B cell (primary cell): ENCODE measurements at regions not wholly inside any gene's neighbourhood (a gene's known extent, or its start where the extent isn't known, plus 50 kb on each side); places are given as distances from the start of the nearest gene placed in this dataset.

Experiments used
- ATAC-seq: fragments of 200-7000 bp; cut with Tn5 transposase; one replicate; pipeline ENCODE4 v1.10.0; 2021; ENCODE audit warnings: low read depth, mild to moderate bottlenecking, moderate number of reproducible peaks, moderate library complexity
- CTCF ChIA-PET: fragments of 350-600 bp; sonication (Branson Sonifier 250); formaldehyde crosslinking; loops from one replicate; lab custom pipeline; 2021; ENCODE audit warnings: antibody characterized with exemption, inconsistent platforms; lab: Charles Lee
- POLR2A ChIA-PET: fragments of 350-600 bp; sonication (Branson Sonifier 250); formaldehyde crosslinking; loops from one replicate; lab custom pipeline; 2021; ENCODE audit warnings: antibody characterized with exemption; lab: Charles Lee
- DNase-seq: peaks from one replicate; pipeline ENCODE4 v3.0.0; 2013
- H2AFZ ChIP-seq: 2 replicates; pipeline ENCODE4 v1.6.1; 2012; ENCODE audit warnings: mild to moderate bottlenecking, low read depth, low read length; ENCODE audit not compliant: insufficient read depth, poor library complexity, severe bottlenecking
- H3K27ac ChIP-seq, 2 donors: 1 replicate in 1 of 2; 2 replicates in 1 of 2; pipeline ENCODE4 v1.5.1; 2012 to 2013; ENCODE audit warnings: low read length in 2 of 2, mild to moderate bottlenecking in 2 of 2, moderate library complexity in 1 of 2
- H3K27me3 ChIP-seq, 4 experiments: fragments of 200-600 bp in 1 of 4; sonication (generic) in 1 of 4; replicated peaks in 1 of 4; 1 replicate in 2 of 4; 2 replicates in 2 of 4; pipeline versions ENCODE4 v1.6.1 to v1.7.0; 2013 to 2016; ENCODE audit warnings: low read length in 3 of 4, mild to moderate bottlenecking in 2 of 4, mixed read lengths in 1 of 4, moderate library complexity in 1 of 4; ENCODE audit not compliant: insufficient read depth in 4 of 4, control insufficient read depth in 3 of 4; ENCODE audit errors: control extremely low read depth in 1 of 4
- H3K36me3 ChIP-seq, 2 experiments: replicated peaks in 1 of 2; 1 replicate in 1 of 2; 2 replicates in 1 of 2; pipeline versions ENCODE4 v1.6.1 to v1.7.1; 2013; ENCODE audit warnings: low read length in 1 of 2; ENCODE audit not compliant: insufficient read depth in 2 of 2, control insufficient read depth in 1 of 2; ENCODE audit errors: control extremely low read depth in 1 of 2, extremely low read depth in 1 of 2
- H3K4me1 ChIP-seq, 2 donors: fragments of 200-600 bp in 1 of 2; sonication (generic) in 1 of 2; 1 replicate in 1 of 2; 2 replicates in 1 of 2; pipeline versions ENCODE4 v1.5.1 to v1.6.1; 2013 to 2017; ENCODE audit warnings: low read length in 2 of 2; ENCODE audit not compliant: control insufficient read depth in 2 of 2, insufficient read depth in 2 of 2
- H3K4me2 ChIP-seq: replicated peaks from 2 replicates; pipeline ENCODE3; 2012; ENCODE audit warnings: mild to moderate bottlenecking, low read depth, low read length; ENCODE audit not compliant: poor library complexity, severe bottlenecking
- H3K4me3 ChIP-seq, 5 experiments: fragments of 200-600 bp in 1 of 5; sonication (generic) in 1 of 5; 1 replicate in 3 of 5; 2 replicates in 2 of 5; pipeline versions ENCODE4 v1.5.1 to v1.7.0; 2011 to 2016; ENCODE audit warnings: low read length in 4 of 5, mild to moderate bottlenecking in 4 of 5, low read depth in 2 of 5, control low read depth in 1 of 5, moderate library complexity in 1 of 5; ENCODE audit not compliant: insufficient read depth in 1 of 5; ENCODE audit errors: control extremely low read depth in 1 of 5, extremely low read depth in 1 of 5
- H3K79me2 ChIP-seq: fragments of 200-600 bp; sonication (generic); one replicate; pipeline ENCODE4 v1.6.0; 2016; ENCODE audit warnings: low read length; ENCODE audit not compliant: control insufficient read depth, insufficient read depth
- H3K9ac ChIP-seq: fragments of 200-600 bp; sonication (generic); 2 replicates; pipeline ENCODE4 v1.6.1; 2017; ENCODE audit warnings: mild to moderate bottlenecking, low read length, moderate library complexity
- H3K9me3 ChIP-seq, 3 donors: one replicate each; pipeline versions ENCODE4 v1.6.1 to v1.7.1; 2013; ENCODE audit warnings: low read length in 2 of 3; ENCODE audit not compliant: control insufficient read depth in 2 of 3, insufficient read depth in 1 of 3; ENCODE audit errors: control extremely low read depth in 1 of 3
- H4K20me1 ChIP-seq: 2 replicates; pipeline ENCODE4 v1.6.0; 2012; ENCODE audit warnings: mild to moderate bottlenecking, low read length; ENCODE audit not compliant: insufficient read depth, control insufficient read depth, poor library complexity, severe bottlenecking
- H3K27ac Mint-ChIP-seq: one replicate; pipeline ENCODE4 v1.8.0; 2021; ENCODE audit warnings: mixed read lengths
- H3K27me3 Mint-ChIP-seq: one replicate; pipeline ENCODE4 v1.8.0; 2021; ENCODE audit warnings: mixed read lengths
- H3K4me1 Mint-ChIP-seq: one replicate; pipeline ENCODE4 v1.8.0; 2021; ENCODE audit warnings: mixed read lengths
- H3K4me3 Mint-ChIP-seq: one replicate; pipeline ENCODE4 v1.8.0; 2021; ENCODE audit warnings: mixed read lengths
- H3K9me3 Mint-ChIP-seq: one replicate; pipeline ENCODE4 v1.8.0; 2022; ENCODE audit warnings: mixed read lengths; ENCODE audit not compliant: insufficient read depth
- EZH2 ChIP-seq: IDR thresholded peaks from 2 replicates; pipeline ENCODE4 v1.6.1; 2012; ENCODE audit warnings: borderline replicate concordance, low read depth, mild to moderate bottlenecking, moderate library complexity, low read length; ENCODE audit not compliant: insufficient read depth, poor library complexity, severe bottlenecking
- WGBS: methylation state at CpG from one replicate; pipeline ENCODE4 v1.1.5; 2013; ENCODE audit warnings: missing lambda C conversion rate; ENCODE audit not compliant: insufficient coverage; 5-methylcytosine and 5-hydroxymethylcytosine counted together
- intact Hi-C: fragments of 100-400 bp; cut with micrococcal nuclease; formaldehyde crosslinking; loops from one replicate; pipeline ENCODE4 v1.10.0; 2022
- TF ChIP-seq, protein P1 (sequence below): fragments of 200-600 bp; IDR thresholded peaks from one replicate; pipeline ENCODE4 v1.8.0; 2022; ENCODE audit warnings: antibody characterized with exemption, mild to moderate bottlenecking

DNA sequence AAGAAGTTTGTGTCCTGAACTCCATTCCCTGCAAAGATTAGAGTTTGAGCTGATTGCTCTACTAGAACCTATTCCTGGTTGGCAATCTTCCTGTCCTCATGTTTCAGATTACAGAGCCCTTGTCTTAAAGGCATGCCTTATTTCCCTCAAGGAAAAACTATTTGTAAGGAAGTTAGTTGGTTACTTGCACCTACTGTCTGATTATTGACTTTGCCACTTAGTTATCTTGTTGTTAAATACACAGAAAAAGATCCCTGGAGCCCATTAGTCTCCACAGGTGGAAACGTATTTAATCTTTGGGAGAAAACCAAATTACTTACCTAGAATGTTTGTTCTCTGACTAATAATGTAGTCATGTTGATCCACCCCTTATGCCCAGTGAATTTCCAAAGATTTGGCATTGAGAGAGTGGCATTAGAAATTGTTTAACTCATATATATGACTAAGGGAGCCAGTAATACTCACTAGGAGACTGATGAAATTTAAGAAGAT, 132.3 kb upstream of the ELL2 start:
- H3K27me3 Mint-ChIP-seq: no peaks in the 10 kb centered on the region
- Histone ChIP-seq H3K36me3 (no peaks in the 10 kb centered on the region), H4K20me1 (no peaks in the 10 kb centered on the region), H3K27ac (no peak overlapping the region), H2AFZ (no peak overlapping the region), H3K9ac (no peak overlapping the region), H3K27me3 (no peaks in the 10 kb centered on the region), H3K4me2 (no peak overlapping the region), H3K9me3 (no peaks in the 10 kb centered on the region), H3K4me3 (no peak overlapping the region), H3K4me1 (no peaks in the 10 kb centered on the region), H3K79me2 (no peaks in the 10 kb centered on the region)
- ATAC-seq: no peak
- H3K27ac Mint-ChIP-seq: no peak overlapping the region
- H3K4me3 Mint-ChIP-seq: no peak overlapping the region
- H3K4me1 Mint-ChIP-seq: peaks cover 3% of the 10 kb centered on the region
- ChIA-PET POLR2A (no interaction called here), CTCF (no interaction called here)
- H3K9me3 Mint-ChIP-seq: peaks cover 5% of the 10 kb centered on the region
- no peak for DNase-seq
- intact Hi-C loops: no loop called here
- no peak for TF ChIP-seq EZH2
- TF ChIP-seq, protein P1, sequence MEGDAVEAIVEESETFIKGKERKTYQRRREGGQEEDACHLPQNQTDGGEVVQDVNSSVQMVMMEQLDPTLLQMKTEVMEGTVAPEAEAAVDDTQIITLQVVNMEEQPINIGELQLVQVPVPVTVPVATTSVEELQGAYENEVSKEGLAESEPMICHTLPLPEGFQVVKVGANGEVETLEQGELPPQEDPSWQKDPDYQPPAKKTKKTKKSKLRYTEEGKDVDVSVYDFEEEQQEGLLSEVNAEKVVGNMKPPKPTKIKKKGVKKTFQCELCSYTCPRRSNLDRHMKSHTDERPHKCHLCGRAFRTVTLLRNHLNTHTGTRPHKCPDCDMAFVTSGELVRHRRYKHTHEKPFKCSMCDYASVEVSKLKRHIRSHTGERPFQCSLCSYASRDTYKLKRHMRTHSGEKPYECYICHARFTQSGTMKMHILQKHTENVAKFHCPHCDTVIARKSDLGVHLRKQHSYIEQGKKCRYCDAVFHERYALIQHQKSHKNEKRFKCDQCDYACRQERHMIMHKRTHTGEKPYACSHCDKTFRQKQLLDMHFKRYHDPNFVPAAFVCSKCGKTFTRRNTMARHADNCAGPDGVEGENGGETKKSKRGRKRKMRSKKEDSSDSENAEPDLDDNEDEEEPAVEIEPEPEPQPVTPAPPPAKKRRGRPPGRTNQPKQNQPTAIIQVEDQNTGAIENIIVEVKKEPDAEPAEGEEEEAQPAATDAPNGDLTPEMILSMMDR: no peak
- WGBS: no CpG with 5 or more reads among the region's 1 CpG

DNA sequence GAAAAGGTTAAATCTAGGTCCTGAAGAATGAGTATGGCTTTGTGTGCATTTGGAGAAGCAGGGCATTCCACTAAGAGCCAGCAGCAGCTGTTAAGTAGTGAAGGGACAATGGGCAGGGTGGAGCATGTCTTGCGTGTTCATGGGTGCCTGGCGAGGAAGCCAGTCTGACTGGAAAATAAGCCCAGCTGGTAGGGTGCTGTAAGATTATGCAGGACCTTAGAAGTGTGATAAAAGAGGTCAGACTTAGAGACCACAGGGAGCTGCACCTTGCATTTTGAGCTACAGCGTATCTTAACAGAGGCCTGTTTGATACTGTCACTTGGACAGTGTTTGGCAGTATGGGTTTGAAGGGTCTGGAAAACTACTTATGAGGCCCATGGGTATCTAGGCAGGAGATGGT, 131.7 kb upstream of the ELL2 start:
- intact Hi-C loops: no loop called here
- ATAC-seq: no peak
- no peak overlapping the region for H3K27ac Mint-ChIP-seq
- no peaks in the 10 kb centered on the region for H3K36me3 ChIP-seq
- no peaks in the 10 kb centered on the region for H4K20me1 ChIP-seq
- H3K4me1 ChIP-seq: no peaks in the 10 kb centered on the region
- H3K27me3 Mint-ChIP-seq: no peaks in the 10 kb centered on the region
- ChIA-PET POLR2A (no interaction called here), CTCF (no interaction called here)
- no peak overlapping the region for H2AFZ ChIP-seq
- no peak overlapping the region for H3K4me3 Mint-ChIP-seq
- H3K4me1 Mint-ChIP-seq: peaks cover 3% of the 10 kb centered on the region
- no peaks in the 10 kb centered on the region for H3K27me3 ChIP-seq
- H3K79me2 ChIP-seq: no peaks in the 10 kb centered on the region
- no peak for TF ChIP-seq EZH2
- TF ChIP-seq, protein P1: no peak
- H3K9me3 Mint-ChIP-seq: peaks cover 5% of the 10 kb centered on the region
- H3K4me2 ChIP-seq: no peak overlapping the region
- no peak overlapping the region for H3K9ac ChIP-seq
- WGBS: 94% methylated on average over 3 of the region's 3 CpGs
- no peak for DNase-seq
- H3K27ac ChIP-seq: no peak overlapping the region
- H3K9me3 ChIP-seq: no peaks in the 10 kb centered on the region
- H3K4me3 ChIP-seq: no peak overlapping the region
